NOMO-1 (cell line): ENCODE measurements at regions not wholly inside any gene's neighbourhood (a gene's known extent, or its start where the extent isn't known, plus 50 kb on each side); places are given as distances from the start of the nearest gene placed in this dataset.

Source experiments
- DNase-seq, 2 experiments: peaks; one replicate each; lab custom pipeline; 2025; ENCODE audit not compliant: unreplicated experiment in 2 of 2; lab: John Stamatoyannopoulos, UW

DNA sequence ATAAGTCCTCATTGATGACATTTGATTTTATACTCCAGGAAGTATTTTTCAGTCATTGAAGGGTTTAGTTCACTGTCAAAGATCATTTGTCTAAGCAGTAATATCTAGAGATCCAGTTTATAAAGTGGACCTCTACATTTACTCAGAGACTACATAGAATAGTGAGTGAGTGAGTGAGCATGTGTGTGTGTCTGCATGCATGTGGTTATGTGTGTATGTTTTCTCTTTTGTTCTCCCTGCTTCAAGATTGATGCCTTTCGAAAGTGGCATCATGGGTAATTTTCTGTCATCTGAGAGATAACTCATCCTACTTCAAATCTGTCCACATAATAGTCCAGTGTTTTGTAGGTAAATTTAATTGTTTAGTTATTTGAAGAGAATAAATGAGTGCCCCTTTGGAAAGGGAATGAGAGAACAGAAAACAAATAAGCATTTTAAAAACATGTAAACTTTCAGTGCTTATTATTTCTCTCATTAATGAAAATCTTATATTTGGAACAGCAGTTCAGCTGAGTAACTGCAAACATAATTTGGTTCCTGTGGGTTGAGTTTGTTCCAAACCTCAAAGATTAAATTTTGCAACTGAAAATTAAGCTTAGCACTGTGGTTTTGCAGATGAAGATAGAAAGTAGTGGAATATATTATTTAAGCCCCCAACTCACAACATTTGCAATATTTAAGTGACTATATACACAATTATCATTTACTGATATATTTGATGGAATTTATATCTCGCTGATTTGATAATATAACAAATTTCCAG, 1295.1 kb upstream of the C9orf72 start:
- DNase-seq, result no peak

GRCh38 chr9:28882529-28882928, 1309.2 kb upstream of the C9orf72 start:
- no peak for DNase-seq

DNA sequence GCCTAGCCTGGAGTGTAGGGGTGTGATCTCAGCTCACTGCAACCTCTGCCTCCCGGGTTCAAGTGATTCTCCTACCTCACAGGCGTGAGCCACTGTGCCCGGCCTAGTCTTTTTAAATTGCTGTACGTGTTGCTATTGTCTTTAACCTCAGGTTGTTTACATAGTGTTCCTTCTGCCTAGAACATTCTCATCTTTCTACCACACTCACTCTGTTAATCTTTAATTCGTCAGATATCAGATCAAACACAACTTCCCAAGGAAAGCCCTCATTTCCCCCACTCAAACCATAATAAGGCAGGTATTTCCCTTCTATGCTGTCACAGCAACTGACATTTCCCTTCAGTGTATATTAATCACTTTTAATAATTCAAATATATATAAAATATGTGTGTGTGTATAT, 1310.0 kb upstream of the C9orf72 start:
- DNase-seq, result no peak

GRCh38 chr9:28887188-28887884, 1314.1 kb upstream of the C9orf72 start:
- DNase-seq, result no peak

DNA sequence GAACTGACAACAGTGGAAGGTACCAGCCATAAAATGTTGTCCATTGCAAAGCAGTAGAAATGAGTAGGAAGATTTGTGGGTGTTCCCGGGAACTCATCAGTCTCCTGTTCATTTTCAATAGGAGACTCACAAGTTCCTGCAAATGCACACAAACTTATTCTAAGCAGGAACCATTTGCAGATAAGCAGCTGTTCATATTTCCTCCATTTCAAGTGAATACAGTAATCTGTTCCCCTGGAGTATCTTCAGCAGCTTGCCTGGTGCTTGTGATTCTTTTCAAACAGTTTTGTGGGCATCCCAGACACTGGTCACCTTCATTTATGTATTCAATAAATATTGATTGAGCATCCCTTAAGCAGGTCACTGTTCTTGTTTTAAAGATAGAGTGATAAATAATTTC, 1315.5 kb upstream of the C9orf72 start:
- no peak for DNase-seq

DNA sequence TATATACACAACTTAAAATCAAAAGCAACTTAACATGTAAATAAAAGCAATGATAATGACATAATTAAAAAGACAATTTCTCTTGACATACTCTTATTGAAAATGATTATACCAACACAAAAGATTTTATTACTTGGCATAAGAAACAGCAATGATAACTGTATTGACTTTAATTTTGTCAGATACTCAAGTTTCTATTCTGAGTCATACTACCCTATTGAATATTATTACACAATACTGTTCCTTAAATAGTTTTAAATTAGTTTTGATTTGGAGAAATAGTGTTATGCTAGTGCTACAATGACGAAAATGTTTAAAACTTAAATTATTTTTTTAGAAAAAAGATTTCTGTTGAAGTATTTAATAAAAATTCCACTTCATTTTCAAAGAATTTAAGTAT, 1319.3 kb upstream of the C9orf72 start:
- DNase-seq, result no peak

GRCh38 chr9:28899267-28899666, 1326.0 kb upstream of the C9orf72 start:
- DNase-seq, result no peak

DNA sequence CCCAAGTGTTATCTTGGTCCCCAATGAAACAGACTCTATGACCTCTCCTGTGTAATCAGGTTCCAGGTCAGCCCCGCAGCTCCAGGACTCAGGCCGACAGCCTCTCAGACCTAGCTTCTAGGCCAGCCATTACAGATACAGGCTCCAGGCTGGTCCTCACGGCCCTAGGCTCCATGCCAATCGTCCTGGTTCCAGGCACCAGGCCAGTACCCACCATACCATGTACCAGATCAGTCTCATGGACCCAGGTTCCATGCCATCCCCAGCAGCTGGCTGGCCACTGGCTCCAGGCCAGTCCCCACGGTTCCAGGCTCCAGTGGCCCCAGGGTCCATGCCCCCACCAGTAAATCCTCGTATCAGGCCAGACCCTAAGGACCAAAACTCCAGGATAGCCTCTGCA, 1326.6 kb upstream of the C9orf72 start:
- DNase-seq, result no peak

GRCh38 chr9:28900406-28900805, 1327.1 kb upstream of the C9orf72 start:
- no peak for DNase-seq

GRCh38 chr9:28909526-28909925, 1336.2 kb upstream of the C9orf72 start:
- DNase-seq, result no peak

DNA sequence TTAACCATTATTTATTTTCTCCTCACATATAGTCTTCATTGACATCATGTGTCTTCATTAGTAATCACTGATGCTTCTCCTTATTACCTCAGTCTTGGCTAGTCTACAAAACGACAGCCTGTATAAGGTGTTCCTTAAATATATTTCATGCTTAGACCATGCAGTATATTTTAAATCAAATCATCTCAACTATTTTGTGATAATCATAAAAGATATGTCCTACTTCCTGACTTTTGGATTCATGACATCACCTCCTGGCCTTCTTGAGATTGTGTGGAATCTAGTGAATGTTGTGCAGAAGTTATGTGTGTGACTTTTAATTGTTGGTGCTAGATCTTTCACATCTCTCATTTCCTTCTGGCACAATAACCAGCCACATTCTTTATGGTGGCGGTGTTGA, 1339.3 kb upstream of the C9orf72 start:
- DNase-seq, result no peak

DNA sequence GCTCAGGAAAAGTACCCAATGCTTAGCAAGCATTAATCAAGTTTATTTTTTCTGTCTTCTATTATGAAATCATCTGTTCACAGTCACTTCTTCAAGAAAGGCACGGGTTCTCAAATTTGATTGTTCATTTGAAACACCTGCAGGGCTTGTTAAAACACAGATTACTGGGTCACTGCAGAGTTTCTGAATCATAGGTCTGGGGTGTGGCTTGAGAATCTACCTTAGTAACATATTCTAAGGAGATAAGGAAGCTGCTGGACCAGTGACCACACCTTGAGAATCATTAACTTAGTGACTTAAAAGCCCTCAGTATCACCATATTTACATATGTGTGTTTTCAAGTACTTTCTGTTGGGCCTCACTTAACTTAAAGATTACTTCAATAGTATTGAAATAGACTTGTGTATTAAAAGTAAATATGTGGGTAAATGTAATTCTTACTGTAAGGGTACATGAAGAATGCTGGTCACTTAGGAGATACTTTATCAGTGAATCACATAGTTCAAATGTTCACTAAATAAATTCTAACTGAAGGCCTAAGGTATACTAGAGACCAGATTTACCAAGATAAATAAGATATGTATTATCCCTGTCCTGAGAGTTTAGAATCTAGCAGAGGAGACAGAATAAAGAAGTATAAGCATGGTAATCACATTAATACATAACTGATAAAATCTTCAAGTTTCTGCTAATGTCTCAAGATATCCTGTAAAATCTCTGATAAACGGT, 1342.1 kb upstream of the C9orf72 start:
- DNase-seq, result no peak

DNA sequence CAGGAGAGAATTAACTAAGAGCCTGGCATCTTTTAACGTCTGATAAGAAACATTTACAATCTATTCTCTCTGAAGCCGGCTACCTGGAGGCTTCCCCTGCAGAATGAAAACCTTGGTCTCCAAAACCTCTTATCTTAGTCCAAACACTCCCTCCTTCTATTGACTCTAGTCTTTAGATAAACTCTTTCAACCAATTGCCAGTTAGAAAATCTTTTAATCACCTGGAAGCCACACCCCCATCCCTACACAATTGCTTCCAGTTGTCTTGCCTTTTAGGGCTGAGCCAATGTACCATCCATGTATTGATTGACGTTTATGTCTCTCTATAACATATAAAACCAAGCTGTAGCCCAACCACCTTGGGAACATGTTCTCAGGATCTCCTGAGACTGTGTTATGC, 1343.1 kb upstream of the C9orf72 start:
- no peak for DNase-seq

GRCh38 chr9:28921857-28922500, 1348.7 kb upstream of the C9orf72 start:
- DNase-seq, result no peak

- DNase-seq, result no peak
These were observed 1349.6 kb upstream of the C9orf72 start for GRCh38 chr9:28922891-28923290.

DNA sequence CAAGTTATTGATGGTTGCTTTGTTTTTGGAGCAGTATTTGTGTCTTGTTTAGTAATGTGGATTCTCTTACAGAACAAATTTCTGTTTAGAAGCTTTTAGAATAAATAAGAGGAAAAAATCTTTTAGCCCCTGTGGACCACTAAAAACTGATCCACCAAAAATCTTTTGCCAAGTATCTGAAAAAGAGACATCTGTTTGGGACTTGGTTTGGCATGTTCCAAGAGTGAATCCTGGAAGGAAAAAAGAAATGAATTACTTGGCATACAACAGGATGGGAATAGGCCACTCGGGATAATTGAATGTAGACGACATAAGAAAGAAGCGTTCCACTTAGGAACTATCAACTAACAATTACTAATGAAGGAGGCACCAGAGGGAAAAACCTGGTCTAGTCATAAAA, 1350.1 kb upstream of the C9orf72 start:
- DNase-seq, result no peak

DNA sequence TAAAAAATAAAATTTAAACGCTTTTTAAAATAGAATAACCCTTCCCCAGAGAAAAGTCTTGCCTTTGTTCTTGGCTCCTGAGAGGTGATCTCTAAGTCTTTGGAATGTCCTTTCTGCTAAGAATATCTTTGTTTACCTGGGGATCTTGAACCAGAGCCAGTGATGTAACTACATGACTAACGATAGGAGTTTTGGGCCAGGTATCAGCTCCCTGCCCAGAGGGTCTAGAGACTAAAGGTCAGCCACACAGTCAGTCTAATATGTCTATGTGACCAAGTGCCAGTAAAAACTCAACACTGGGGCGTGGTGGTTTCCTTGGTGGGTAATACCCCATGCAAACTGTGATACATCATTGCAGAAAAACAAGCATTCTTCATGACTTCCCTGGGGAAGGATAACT, 1351.9 kb upstream of the C9orf72 start:
- no peak for DNase-seq

- DNase-seq, result no peak
These were observed 1353.0 kb upstream of the C9orf72 start for GRCh38 chr9:28926306-28926705.

- DNase-seq, result no peak
These were observed 1354.4 kb upstream of the C9orf72 start for GRCh38 chr9:28927691-28928090.

DNA sequence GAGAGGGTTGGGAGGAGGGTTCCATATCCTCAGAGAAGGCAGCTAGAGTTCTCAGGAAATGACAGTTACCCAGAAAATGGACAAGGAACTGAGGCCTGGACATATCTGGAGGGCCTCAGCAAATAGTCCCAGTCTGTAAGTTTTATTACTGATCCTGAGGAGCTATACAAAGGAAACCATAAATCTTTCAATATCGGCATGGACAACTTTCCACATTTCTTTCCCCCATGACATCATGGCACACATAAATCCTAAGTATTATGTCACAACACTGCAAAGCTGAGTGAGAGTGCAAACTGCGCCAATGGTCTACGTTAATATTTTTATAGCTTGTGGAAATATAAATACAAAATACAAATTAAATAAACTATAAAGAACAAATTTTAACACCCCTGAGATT, 1356.2 kb upstream of the C9orf72 start:
- DNase-seq, result no peak

DNA sequence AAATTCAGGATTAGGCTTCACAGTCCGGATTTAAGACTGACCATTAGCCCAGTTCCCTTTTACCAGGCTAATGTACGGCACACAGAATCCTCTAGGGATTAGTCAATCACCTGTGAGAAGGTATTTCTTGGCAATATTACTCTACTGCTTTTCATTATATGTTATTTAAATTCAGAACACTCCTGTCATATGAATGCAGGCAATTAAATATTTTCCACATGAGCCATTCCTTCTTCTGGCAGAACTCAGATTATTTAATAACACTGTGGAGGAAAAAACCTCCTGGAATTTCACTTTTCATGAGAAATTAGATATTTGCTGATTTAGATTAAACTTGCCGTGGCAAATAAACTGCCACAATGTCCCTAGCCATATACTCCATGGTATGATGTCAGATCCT, 1357.5 kb upstream of the C9orf72 start:
- DNase-seq, result no peak
